K562 (cell line): ENCODE measurements at regions not wholly inside any gene's neighbourhood (a gene's known extent, or its start where the extent isn't known, plus 50 kb on each side); places are given as distances from the start of the nearest gene placed in this dataset.
"Not testable (repeated sequence)": the region's sequence is repeated elsewhere in the genome, so short reads cannot be mapped to it uniquely, and the experiment has no call there.

Source experiments
- ATAC-seq: fragments of 200-7000 bp; cut with Tn5 transposase; 3 replicates; pipeline ENCODE4 v1.9.1; 2020; ENCODE audit warnings: moderate library complexity
- BruUV-seq: library from RNA; stranded (reverse); fragments of 400-500 nt; replicated peaks from 2 replicates; lab custom pipeline; 2021; lab: Mats Ljungman, UMichigan
- CTCF ChIA-PET: fragments of 300-600 bp; formaldehyde crosslinking; extraction: SDS; loops from one replicate; lab custom pipeline; 2021; ENCODE audit warnings: low intra/inter-chr PET ratio; lab: Yijun Ruan, JAX
- POLR2A ChIA-PET: fragments of 300-600, 350-650 bp; sonication (Branson Sonifier 250); formaldehyde crosslinking; extraction: SDS; loops from one replicate; lab custom pipeline; 2021; ENCODE audit warnings: antibody characterized with exemption, inconsistent platforms; lab: Yijun Ruan, JAX
- DNase-seq, 4 experiments: peaks; one replicate each; pipeline versions ENCODE4 v3.0.0 to v3.0.0-alpha.2; 2011 to 2018; ENCODE audit warnings: low spot score in 3 of 4, mixed read lengths in 3 of 4; ENCODE audit errors: extremely low read depth in 1 of 4
- FAIRE-seq: peaks from 2 replicates; lab custom pipeline; 2011; peaks lifted over from hg19 to GRCh38; lab: Jason Lieb, UNC
- H2AFZ ChIP-seq: 2 replicates; pipeline ENCODE4 v1.6.0; 2011; ENCODE audit warnings: low read depth, low read length, control low read depth, inconsistent platforms
- H3K27ac ChIP-seq: fragments of 200-600 bp; 3 replicates; pipeline ENCODE4 v1.8.0; 2011; ENCODE audit warnings: low read depth, mild to moderate bottlenecking, control low read depth, inconsistent platforms, low read length, moderate library complexity, mixed read lengths; ENCODE audit errors: extremely low read depth
- H3K27me3 ChIP-seq, 2 experiments: fragments of 300-600 bp in 1 of 2; 2 replicates in 1 of 2; 3 replicates in 1 of 2; pipeline versions ENCODE4 v1.6.0 to v1.8.0; 2011; ENCODE audit warnings: inconsistent platforms in 2 of 2, low read length in 2 of 2, mild to moderate bottlenecking in 1 of 2, mixed read lengths in 1 of 2, moderate library complexity in 1 of 2; ENCODE audit not compliant: control insufficient read depth in 2 of 2, insufficient read depth in 2 of 2
- H3K36me3 ChIP-seq: fragments of 300-600 bp; 3 replicates; pipeline ENCODE4 v1.8.0; 2011; ENCODE audit warnings: mild to moderate bottlenecking, low read length, inconsistent platforms; ENCODE audit not compliant: control insufficient read depth, insufficient read depth
- H3K4me1 ChIP-seq, 2 experiments: fragments of 200-600 bp in 1 of 2; replicated peaks in 1 of 2; 2 replicates in 1 of 2; 3 replicates in 1 of 2; pipeline versions ENCODE4 v1.5.1 to v1.8.0; 2011; ENCODE audit warnings: inconsistent platforms in 2 of 2, low read length in 2 of 2, mild to moderate bottlenecking in 1 of 2, mixed read lengths in 1 of 2, moderate library complexity in 1 of 2; ENCODE audit not compliant: control insufficient read depth in 2 of 2, insufficient read depth in 2 of 2
- H3K4me2 ChIP-seq: 2 replicates; pipeline ENCODE4 v1.6.1; 2011; ENCODE audit warnings: low read length, control low read depth, inconsistent platforms, mixed read lengths; ENCODE audit not compliant: insufficient read depth
- H3K4me3 ChIP-seq: fragments of 200-600 bp; sonication (generic), shearing (Covaris generic); 2 replicates; pipeline ENCODE4 v1.5.1; 2016; ENCODE audit warnings: control low read depth, inconsistent platforms
- H3K79me2 ChIP-seq: fragments of 200-600 bp; 3 replicates; pipeline ENCODE4 v1.8.0; 2011; ENCODE audit warnings: low read length, inconsistent platforms; ENCODE audit not compliant: control insufficient read depth, insufficient read depth
- H3K9ac ChIP-seq, 2 experiments: 2 replicates each; pipeline versions ENCODE4 v1.6.0 to v1.6.1; 2011; ENCODE audit warnings: low read depth in 2 of 2, low read length in 2 of 2, control low read depth in 1 of 2, inconsistent platforms in 1 of 2, mild to moderate bottlenecking in 1 of 2, mixed read lengths in 1 of 2; ENCODE audit not compliant: insufficient read depth in 1 of 2
- H3K9me1 ChIP-seq: one replicate; pipeline ENCODE4 v1.6.0; 2011; ENCODE audit warnings: inconsistent platforms, mild to moderate bottlenecking, low read length, moderate library complexity; ENCODE audit not compliant: control insufficient read depth, insufficient read depth
- H3K9me3 ChIP-seq: replicated peaks from 2 replicates; pipeline ENCODE4 v1.5.1; 2011; ENCODE audit warnings: low read depth, low read length, inconsistent platforms; ENCODE audit not compliant: control insufficient read depth, insufficient read depth
- H4K20me1 ChIP-seq: replicated peaks from 2 replicates; pipeline ENCODE4 v1.6.1; 2011; ENCODE audit warnings: low read length, inconsistent platforms, mixed read lengths; ENCODE audit not compliant: control insufficient read depth, insufficient read depth
- ARNT ChIP-seq, 2 experiments: fragments of 450-650 bp; IDR thresholded peaks; 2 replicates each; pipeline ENCODE4 v1.6.1; 2016; ENCODE audit warnings: mild to moderate bottlenecking in 1 of 2
- BCL6 ChIP-seq: fragments of 250-450 bp; sonication (Bioruptor Pico); IDR thresholded peaks from 2 replicates; pipeline ENCODE4 v1.4.0; 2020
- DPF2 ChIP-seq: fragments of 450-650 bp; IDR thresholded peaks from 2 replicates; pipeline ENCODE4 v1.6.1; 2016
- GTF2A2 ChIP-seq: IDR thresholded peaks from 2 replicates; pipeline ENCODE4 v1.6.1; 2016; ENCODE audit warnings: mild to moderate bottlenecking, missing genetic modification characterization, missing compliant biosample characterization
- MAZ ChIP-seq, 2 experiments: fragments of 450-650 bp in 1 of 2; sonication (generic) in 1 of 2; formaldehyde crosslinking; IDR thresholded peaks in 1 of 2; conservative IDR thresholded peaks in 1 of 2; 2 replicates each; pipeline versions ENCODE4 v1.4.0 to v1.5.0; 2020; ENCODE audit warnings: mild to moderate bottlenecking in 1 of 2, missing genetic modification reagents in 1 of 2
- NFYB ChIP-seq: IDR thresholded peaks from 2 replicates; pipeline ENCODE4 v1.6.1; 2011; ENCODE audit warnings: mild to moderate bottlenecking, moderate library complexity; ENCODE audit not compliant: insufficient read length; ENCODE audit errors: extremely low read depth
- YBX1 ChIP-seq: fragments of 450-650 bp; IDR thresholded peaks from 2 replicates; pipeline ENCODE4 v1.7.1; 2016; ENCODE audit warnings: mild to moderate bottlenecking
- ZBTB34 ChIP-seq: fragments of 250-450 bp; sonication (Bioruptor Pico); IDR thresholded peaks from 2 replicates; pipeline ENCODE4 v1.8.0; 2021; ENCODE audit warnings: mild to moderate bottlenecking, moderate library complexity
- ZNF224 ChIP-seq: sonication (generic); formaldehyde crosslinking; IDR thresholded peaks from 2 replicates; pipeline ENCODE4 v1.8.0; 2022; ENCODE audit warnings: mild to moderate bottlenecking, missing genetic modification reagents
- WGBS: fragments of 100-300 bp; shearing (Covaris generic); methylation state at CpG from one replicate; pipeline ENCODE4 v1.1.6; 2016; ENCODE audit warnings: low coverage, mixed read lengths; ENCODE audit not compliant: insufficient coverage; ENCODE audit errors: missing lambda C conversion rate; 5-methylcytosine and 5-hydroxymethylcytosine counted together
- in situ Hi-C: fragments of 300-500 bp; cut with MboI; formaldehyde crosslinking; loops from 4 replicates; pipeline ENCODE4 v1.15.0; 2018; ENCODE audit warnings: inconsistent platforms, mixed read lengths
- intact Hi-C: fragments of 100-400 bp; cut with micrococcal nuclease; formaldehyde crosslinking; loops from 2 replicates; pipeline ENCODE4 v1.14.2; 2022
- TF ChIP-seq, protein P1 (sequence below): fragments of 250-450 bp; sonication (Bioruptor Pico); IDR thresholded peaks from 2 replicates; pipeline ENCODE4 v1.5.0; 2021

- H3K9me1 ChIP-seq, H3K4me3 ChIP-seq, FAIRE-seq, H3K27ac ChIP-seq, H2AFZ ChIP-seq, H3K9ac ChIP-seq, H3K4me2 ChIP-seq, H3K4me1 ChIP-seq, H3K36me3 ChIP-seq, BruUV-seq, H3K27me3 ChIP-seq, DNase-seq, in situ Hi-C loops, CTCF ChIA-PET, ATAC-seq, intact Hi-C loops, H3K79me2 ChIP-seq, H4K20me1 ChIP-seq: not testable (repeated sequence)
- POLR2A ChIA-PET: interaction anchor here (0.6 to 0.8 kb wide), 2 partner anchors 19 to 28 kb away, joined by 3 read pairs; no protein-coding TSS in a partner anchor
- peaks cover 13% of the 10 kb centered on the region for H3K9me3 ChIP-seq
- peak; percentile 1 for TF ChIP-seq NFYB
- WGBS: 91% methylated on average over 44 of the region's 47 CpGs
These were observed 114.0 kb downstream of the GPX5 start for GRCh38 chr6:28639445-28640290.

- H3K79me2 ChIP-seq: no peaks in the 10 kb centered on the region
- in situ Hi-C loops: no loop called here
- no peak overlapping the region for H3K27ac ChIP-seq
- WGBS: 33% methylated on average over 9 of the region's 9 CpGs
- H3K9ac ChIP-seq: no peak overlapping the region
- no peaks in the 10 kb centered on the region for H3K27me3 ChIP-seq
- no TSS peak for BruUV-seq
- DNase-seq (peak; percentile 36 to 83 (median 42)), ATAC-seq (peak; percentile 87), FAIRE-seq (peak; percentile 11)
- ChIA-PET CTCF (no interaction called here), POLR2A (no interaction called here)
- peaks cover 5% of the 10 kb centered on the region for H3K9me3 ChIP-seq
- intact Hi-C loops: no loop called here
- no peak overlapping the region for H3K4me3 ChIP-seq
- no peaks in the 10 kb centered on the region for H4K20me1 ChIP-seq
- no peaks in the 10 kb centered on the region for H3K4me1 ChIP-seq
- H3K36me3 ChIP-seq: 0 out of 3 replicates have a peak, but pooled peaks cover under 1% of the 10 kb centered on the region
- H3K4me2 ChIP-seq: no peak overlapping the region
- no peak overlapping the region for H2AFZ ChIP-seq
- H3K9me1 ChIP-seq: no peaks in the 10 kb centered on the region
- TF ChIP-seq, protein P1, sequence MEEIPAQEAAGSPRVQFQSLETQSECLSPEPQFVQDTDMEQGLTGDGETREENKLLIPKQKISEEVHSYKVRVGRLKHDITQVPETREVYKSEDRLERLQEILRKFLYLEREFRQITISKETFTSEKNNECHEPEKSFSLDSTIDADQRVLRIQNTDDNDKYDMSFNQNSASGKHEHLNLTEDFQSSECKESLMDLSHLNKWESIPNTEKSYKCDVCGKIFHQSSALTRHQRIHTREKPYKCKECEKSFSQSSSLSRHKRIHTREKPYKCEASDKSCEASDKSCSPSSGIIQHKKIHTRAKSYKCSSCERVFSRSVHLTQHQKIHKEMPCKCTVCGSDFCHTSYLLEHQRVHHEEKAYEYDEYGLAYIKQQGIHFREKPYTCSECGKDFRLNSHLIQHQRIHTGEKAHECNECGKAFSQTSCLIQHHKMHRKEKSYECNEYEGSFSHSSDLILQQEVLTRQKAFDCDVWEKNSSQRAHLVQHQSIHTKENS (CRISPR knock-in tag): no peak
- TF ChIP-seq YBX1: no peak
- TF ChIP-seq ARNT (IDR thresholded peaks at IDR 0.05): peak in 1 of 2 experiments; percentile 67; a peak in 1 of 4 replicates
- no peak for TF ChIP-seq GTF2A2 (tag)
- no peak for TF ChIP-seq ZBTB34
- TF ChIP-seq DPF2: 0 out of 2 replicates have a peak, but pooled peaks have one; percentile 22
- TF ChIP-seq ZNF224 (CRISPR knock-in tag): no peak
- 0 out of 4 replicates have a peak, but pooled peaks of 1 of the 2 experiments have one; percentile 12 for TF ChIP-seq MAZ (CRISPR knock-in tag; conservative IDR thresholded peaks at IDR 0.05 in 1 of 2, IDR thresholded peaks at IDR 0.05 in 1 of 2)
- no peak for TF ChIP-seq BCL6
These were observed 117.5 kb downstream of the GPX5 start for GRCh38 chr6:28643017-28643740.
